Adrenal gland (tissue), 5 donors: ENCODE measurements at regions not wholly inside any gene's neighbourhood (a gene's known extent, or its start where the extent isn't known, plus 50 kb on each side); places are given as distances from the start of the nearest gene placed in this dataset.

Experiments used
- CTCF ChIP-seq, 6 experiments: fragments of 450-650 bp in 4 of 6; fragments of 200-600 bp in 2 of 6; sonication (generic) in 1 of 6; IDR thresholded peaks; 1 replicate in 5 of 6; 2 replicates in 1 of 6; pipeline versions ENCODE4 v1.5.1 to v1.8.0; 2016 to 2021; ENCODE audit warnings: antibody characterized with exemption in 6 of 6, mild to moderate bottlenecking in 2 of 6, moderate library complexity in 1 of 6
- POLR2A ChIP-seq, 2 donors: fragments of 450-650 bp; IDR thresholded peaks; one replicate each; pipeline ENCODE4 v1.6.1; 2017; ENCODE audit warnings: antibody characterized with exemption in 2 of 2, mild to moderate bottlenecking in 2 of 2, moderate library complexity in 1 of 2
- donor health status: DM: no; HTN: no; CAD: no.

GRCh38 chr14:28301179-28301578 is 465.4 kb upstream of the FOXG1 start:
- TF ChIP-seq POLR2A (IDR thresholded peaks at IDR 0.05), result no peak
- no peak for TF ChIP-seq CTCF (IDR thresholded peaks at IDR 0.05)
